Fibroblast of skin of left quadriceps (primary cell): ENCODE measurements at regions not wholly inside any gene's neighbourhood (a gene's known extent, or its start where the extent isn't known, plus 50 kb on each side); places are given as distances from the start of the nearest gene placed in this dataset.

ENCODE experiments used
- DNase-seq, 2 experiments: peaks; one replicate each; pipeline ENCODE4 v3.0.0-alpha.2; 2013; ENCODE audit warnings: low read depth in 2 of 2

DNA sequence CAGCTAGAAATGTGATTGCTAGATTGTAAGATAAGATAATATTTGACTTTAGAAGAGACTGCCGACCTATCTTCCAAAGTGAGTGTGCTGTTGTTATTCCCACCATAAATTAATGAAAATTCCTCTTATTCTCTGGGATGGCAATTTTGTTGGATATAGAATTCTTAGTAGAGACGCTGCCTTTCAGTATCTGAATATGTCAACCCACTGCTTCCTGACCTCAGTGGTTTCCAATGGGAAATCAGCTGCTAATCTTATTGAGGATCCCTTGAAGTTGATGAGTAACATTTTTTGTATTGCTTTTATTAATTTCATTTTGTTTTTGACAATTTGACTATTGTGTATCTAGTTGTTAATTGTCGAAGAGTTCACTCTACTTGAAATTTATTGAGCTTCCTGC is 313.0 kb downstream of the BMP2 start:
- no peak for DNase-seq

DNA sequence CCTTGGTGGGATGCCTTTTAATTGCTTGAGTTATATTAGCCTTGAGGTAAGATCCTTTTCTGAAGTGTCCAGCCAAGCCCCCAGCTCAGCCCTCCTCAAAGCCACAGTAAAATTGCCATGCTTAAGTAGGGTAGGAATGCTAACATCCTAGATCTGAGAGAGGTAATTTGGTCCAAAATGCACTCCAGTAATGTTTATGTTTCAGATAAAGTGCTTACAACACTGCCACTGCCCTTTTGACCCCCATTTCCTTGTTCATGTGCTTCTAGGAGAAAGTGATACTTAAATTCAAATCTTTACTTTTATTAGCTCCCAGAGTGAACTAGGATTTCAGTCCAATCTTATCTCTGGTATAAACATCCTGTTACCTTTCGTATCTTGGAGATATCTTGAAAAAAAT is 318.0 kb downstream of the BMP2 start:
- DNase-seq: no peak

- no peak for DNase-seq
Measured at GRCh38 chr20:7087803-7088202, 320.3 kb downstream of the BMP2 start.

DNA sequence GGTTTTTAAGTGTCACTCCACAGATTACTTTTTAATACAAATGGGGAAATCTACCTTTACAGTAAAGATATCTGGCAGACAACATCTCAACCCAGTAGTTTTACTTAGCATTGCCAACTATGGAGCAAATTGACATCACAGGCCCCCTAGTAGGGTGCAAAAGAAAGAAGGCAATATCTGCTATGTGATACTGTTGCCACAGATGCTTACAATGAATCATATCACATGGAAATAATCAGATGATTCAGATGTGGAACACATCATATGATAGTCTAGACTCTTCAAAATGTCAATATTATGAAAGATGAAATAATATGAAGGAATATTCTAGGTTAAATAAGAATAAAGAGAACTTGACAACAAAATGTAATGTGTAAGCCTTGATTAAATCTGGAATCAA is 322.5 kb downstream of the BMP2 start:
- no peak for DNase-seq

DNA sequence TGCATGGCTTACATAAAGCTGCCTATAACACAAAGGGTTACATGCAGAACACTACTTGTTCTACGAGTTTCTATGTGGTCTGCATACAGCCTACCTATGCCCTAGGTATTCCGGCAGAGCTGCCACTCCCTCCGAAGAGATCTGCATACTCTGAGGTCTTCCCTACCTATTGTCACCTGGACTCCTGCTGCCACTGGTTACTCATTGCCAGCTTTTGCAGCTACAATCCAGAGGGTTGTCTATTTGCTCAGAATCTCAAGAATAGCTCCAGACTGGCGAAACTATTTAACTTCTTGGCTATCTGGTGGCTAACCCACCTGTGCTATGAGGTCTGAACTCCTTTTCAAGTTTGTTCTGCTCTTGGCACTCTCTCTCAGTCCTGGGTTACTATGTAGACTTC is 323.3 kb downstream of the BMP2 start:
- no peak for DNase-seq

DNA sequence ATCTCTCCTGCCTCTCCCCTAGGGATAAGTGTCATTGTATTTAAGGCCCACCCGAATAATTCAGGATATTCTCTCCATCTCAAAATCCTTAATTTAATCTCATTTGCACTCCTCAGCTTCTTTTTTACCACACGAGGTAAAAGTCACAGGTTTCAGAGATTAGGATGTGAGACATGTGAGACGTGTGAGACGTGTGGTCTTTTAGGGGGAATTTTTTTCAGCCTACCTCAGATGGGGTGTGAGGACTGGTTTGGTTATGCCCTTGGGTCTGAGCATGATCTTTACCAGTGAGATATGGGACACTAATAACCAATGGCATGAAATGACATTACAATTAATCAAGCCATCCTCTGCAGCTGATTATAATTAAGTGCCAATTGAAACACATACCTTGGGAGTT is 324.2 kb downstream of the BMP2 start:
- no peak for DNase-seq

DNA sequence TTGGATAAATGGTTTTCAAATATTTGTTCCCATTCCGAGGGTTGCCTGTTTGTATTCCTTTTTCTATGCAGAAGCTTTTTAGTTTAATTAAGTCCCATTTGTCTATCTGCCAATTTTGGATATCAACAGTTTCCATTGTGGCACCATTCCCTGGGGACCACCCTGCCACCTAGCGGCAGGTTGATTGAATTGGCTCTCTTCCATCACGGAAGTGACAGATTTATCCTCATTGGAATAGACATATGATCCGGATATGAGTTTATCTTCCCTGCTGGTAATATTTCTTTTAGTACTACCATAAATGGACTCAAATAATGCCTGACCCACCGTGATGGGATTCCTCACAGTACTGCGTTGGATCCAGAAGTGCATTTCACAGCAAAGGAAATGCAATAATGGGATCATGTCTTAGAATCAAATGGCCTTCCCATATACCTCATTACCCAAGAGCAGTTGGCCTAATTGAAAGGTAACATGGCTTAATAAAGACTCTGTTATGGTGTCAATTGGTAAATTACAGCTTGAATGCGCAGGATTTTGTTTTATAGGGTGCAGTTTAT is 327.0 kb downstream of the BMP2 start:
- no peak for DNase-seq

GRCh38 chr20:7106910-7107309 is 339.4 kb downstream of the BMP2 start:
- no peak for DNase-seq

GRCh38 chr20:7108929-7109328 is 341.4 kb downstream of the BMP2 start:
- no peak for DNase-seq

- peak; percentile 7 to 8 for DNase-seq
Measured at GRCh38 chr20:7113577-7114466, 346.3 kb downstream of the BMP2 start.

GRCh38 chr20:7123457-7123856 is 356.0 kb downstream of the BMP2 start:
- no peak for DNase-seq

DNA sequence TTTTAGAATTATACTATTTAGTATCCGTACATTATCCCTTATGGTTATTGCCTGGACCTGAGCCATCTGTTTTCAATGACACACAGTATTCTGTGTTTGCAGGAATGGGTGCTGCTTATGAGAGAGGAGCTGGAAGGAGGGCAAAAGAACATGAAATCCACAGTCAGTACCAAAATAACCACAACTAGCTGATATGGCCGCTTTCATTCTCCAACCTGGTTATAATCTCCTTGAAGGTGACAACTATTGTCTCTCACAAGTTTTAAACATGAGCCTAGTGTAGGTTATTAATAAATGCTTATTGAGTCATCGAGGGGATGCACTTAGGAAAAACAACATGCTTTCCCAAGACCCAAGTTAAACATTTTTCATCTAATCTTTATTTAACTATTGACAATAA is 356.6 kb downstream of the BMP2 start:
- DNase-seq: no peak

DNA sequence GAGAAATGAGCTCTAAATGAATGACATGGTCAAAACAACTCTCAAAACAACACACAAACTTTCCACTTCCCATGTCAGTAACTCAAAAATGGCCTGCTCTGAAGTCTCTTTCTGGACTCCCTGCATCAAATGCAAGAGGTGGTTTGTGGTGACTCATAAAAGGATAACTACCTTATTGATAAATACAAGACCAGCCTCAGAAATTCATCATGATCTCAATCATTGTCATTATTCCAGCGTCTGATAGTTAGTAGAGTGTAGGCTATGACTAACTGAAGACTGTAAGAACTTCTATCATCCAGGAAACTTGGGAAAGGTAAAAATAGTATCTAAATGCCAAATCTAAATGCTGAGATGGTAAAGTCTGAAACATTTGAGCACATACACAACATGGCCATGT is 369.4 kb downstream of the BMP2 start:
- no peak for DNase-seq

- DNase-seq: no peak
Measured at GRCh38 chr20:7137395-7138151, 370.1 kb downstream of the BMP2 start.

- no peak for DNase-seq
Measured at GRCh38 chr20:7144464-7144863, 377.0 kb downstream of the BMP2 start.

- DNase-seq: no peak
Measured at GRCh38 chr20:7146552-7147219, 379.2 kb downstream of the BMP2 start.

- DNase-seq: no peak
Measured at GRCh38 chr20:7147220-7147601, 379.7 kb downstream of the BMP2 start.

- DNase-seq: no peak
Measured at GRCh38 chr20:7151676-7152470, 384.4 kb downstream of the BMP2 start.

DNA sequence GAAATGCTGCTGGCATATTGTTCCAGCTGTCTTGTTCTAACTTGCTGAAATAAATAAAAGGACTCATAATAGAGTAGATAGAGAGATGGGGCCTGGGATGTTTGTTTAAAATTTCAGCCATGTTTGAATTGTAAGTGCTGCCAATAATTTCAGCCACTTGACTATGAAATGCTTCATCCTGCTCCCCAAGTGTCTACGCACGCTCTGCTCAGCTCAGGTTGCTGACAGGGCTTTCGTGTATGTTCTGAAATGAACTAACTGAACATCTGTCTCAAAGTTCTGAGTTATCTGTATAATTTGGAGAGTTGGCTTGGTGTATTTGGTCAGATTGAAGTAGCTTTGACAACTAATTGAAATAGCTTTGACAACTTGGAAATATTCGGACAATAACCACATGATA is 387.8 kb downstream of the BMP2 start:
- DNase-seq: no peak

- DNase-seq: no peak
Measured at GRCh38 chr20:7155794-7156193, 388.3 kb downstream of the BMP2 start.

- DNase-seq: peak in 1 of 2 experiments; percentile 6
Measured at GRCh38 chr20:7159903-7160302, 392.4 kb downstream of the BMP2 start.
